Ascending aorta (tissue), 2 donors: ENCODE measurements at regions not wholly inside any gene's neighbourhood (a gene's known extent, or its start where the extent isn't known, plus 50 kb on each side); places are given as distances from the start of the nearest gene placed in this dataset.
"Not testable (repeated sequence)": the region's sequence is repeated elsewhere in the genome, so short reads cannot be mapped to it uniquely, and the experiment has no call there.

Experiments
- DNase-seq, 2 donors: peaks; one replicate each; pipeline ENCODE4 v3.0.0-alpha.2; 2019; ENCODE audit warnings: low spot score in 2 of 2
- H3K27ac ChIP-seq, 2 donors: fragments of 200-600 bp; sonication (generic); one replicate each; pipeline ENCODE4 v1.5.1; 2016 to 2017; ENCODE audit warnings: mild to moderate bottlenecking in 1 of 2
- H3K27me3 ChIP-seq: fragments of 200-600 bp; sonication (generic); one replicate; pipeline ENCODE4 v1.5.1; 2017
- H3K36me3 ChIP-seq, 2 donors: fragments of 200-600 bp; sonication (generic); one replicate each; pipeline ENCODE4 v1.5.1; 2016
- H3K4me1 ChIP-seq, 2 donors: fragments of 200-600 bp; sonication (generic); one replicate each; pipeline ENCODE4 v1.5.1; 2016 to 2017; ENCODE audit warnings: mild to moderate bottlenecking in 1 of 2
- H3K4me3 ChIP-seq, 2 donors: fragments of 200-600 bp; sonication (generic); one replicate each; pipeline ENCODE4 v1.5.1; 2016 to 2017; ENCODE audit warnings: mild to moderate bottlenecking in 1 of 2
- H3K9me3 ChIP-seq, 2 donors: fragments of 200-600 bp; sonication (generic); one replicate each; pipeline ENCODE4 v1.5.1; 2016
- CTCF ChIP-seq, 3 experiments: fragments of 200-600 bp in 2 of 3; fragments of 450-650 bp in 1 of 3; sonication (generic) in 2 of 3; IDR thresholded peaks; one replicate each; pipeline ENCODE4 v1.5.1; 2016 to 2019; ENCODE audit warnings: antibody characterized with exemption in 3 of 3, mild to moderate bottlenecking in 1 of 3, moderate library complexity in 1 of 3
- intact Hi-C: fragments of 100-400 bp; cut with DNase I; formaldehyde crosslinking; loops from one replicate; pipeline ENCODE4 v1.15.1; 2023

DNA sequence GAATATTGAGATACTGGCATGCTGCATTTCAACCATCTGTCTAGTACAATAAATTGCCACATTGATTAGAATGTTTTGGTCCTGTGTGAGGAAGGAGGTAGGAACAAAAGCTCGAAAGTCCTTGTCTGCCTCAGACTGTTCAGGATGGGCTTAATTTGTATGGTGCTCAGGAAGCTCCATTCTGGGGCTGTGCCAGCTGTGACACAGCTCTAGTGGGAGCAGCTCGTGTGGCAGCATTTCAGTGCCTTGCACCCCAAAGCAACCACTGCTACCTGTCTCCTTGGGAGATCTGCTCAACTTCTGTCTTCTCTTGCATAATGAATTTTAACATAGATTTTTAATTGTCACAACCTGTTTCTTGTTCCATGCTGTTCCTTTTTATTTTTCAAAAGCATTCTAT lies 144.4 kb upstream of the THUMPD2 start:
- no peak for DNase-seq
- intact Hi-C loops, result no loop called here
- Histone ChIP-seq H3K36me3 (no peaks in the 10 kb centered on the region), H3K4me1 (no peaks in the 10 kb centered on the region), H3K4me3 (no peak overlapping the region), H3K27ac (no peak overlapping the region), H3K9me3 (no peaks in the 10 kb centered on the region), H3K27me3 (no peaks in the 10 kb centered on the region)
- TF ChIP-seq CTCF (IDR thresholded peaks at IDR 0.05), result no peak

DNA sequence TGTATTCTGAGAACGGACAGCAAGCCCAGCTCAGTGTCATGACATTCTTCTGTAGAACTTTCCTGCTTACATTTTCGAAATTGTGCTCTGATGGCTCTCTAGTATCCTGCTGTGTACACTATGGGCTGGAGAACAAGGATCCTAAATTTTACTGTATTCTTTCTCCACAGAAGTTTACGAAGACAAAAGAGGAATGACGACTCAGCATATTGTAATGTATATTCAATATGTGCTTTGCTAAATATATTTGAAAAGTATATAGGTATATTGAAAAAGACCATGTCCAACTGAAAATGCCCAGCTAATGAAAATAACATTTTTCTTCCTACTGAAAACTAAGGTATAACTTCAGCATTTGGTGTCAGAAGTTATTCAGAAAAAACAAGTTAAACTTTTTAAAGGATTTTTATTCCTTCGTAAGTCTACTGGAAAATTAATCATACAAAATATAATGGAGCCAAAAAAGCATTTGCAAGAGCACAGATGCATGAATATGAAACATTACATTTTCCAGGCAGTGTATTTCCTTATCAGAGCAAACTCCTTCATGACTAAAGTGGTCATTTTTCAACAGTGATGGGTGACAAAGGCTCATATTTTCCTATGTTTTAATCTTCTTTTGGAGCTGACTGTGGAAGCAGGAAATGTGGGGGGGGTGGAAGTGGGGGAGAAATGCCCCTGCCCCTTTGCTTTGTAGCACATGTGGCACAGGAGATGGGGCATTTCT lies 143.8 kb upstream of the THUMPD2 start:
- H3K27me3 ChIP-seq, result no peaks in the 10 kb centered on the region
- H3K36me3 ChIP-seq, result no peaks in the 10 kb centered on the region
- no peak overlapping the region for H3K27ac ChIP-seq
- H3K4me1 ChIP-seq, result no peaks in the 10 kb centered on the region
- intact Hi-C loops, result no loop called here
- H3K9me3 ChIP-seq, result no peaks in the 10 kb centered on the region
- DNase-seq, result no peak
- TF ChIP-seq CTCF (IDR thresholded peaks at IDR 0.05), result no peak
- H3K4me3 ChIP-seq, result no peak overlapping the region

- Histone ChIP-seq H3K4me3 (no peak overlapping the region), H3K36me3 (no peaks in the 10 kb centered on the region), H3K9me3 (no peaks in the 10 kb centered on the region), H3K27ac (no peak overlapping the region), H3K4me1 (no peaks in the 10 kb centered on the region), H3K27me3 (no peaks in the 10 kb centered on the region)
- no peak for TF ChIP-seq CTCF (IDR thresholded peaks at IDR 0.05)
- DNase-seq, result no peak
- intact Hi-C loops, result no loop called here
Measured at GRCh38 chr2:39920307-39920801, 141.3 kb upstream of the THUMPD2 start.

DNA sequence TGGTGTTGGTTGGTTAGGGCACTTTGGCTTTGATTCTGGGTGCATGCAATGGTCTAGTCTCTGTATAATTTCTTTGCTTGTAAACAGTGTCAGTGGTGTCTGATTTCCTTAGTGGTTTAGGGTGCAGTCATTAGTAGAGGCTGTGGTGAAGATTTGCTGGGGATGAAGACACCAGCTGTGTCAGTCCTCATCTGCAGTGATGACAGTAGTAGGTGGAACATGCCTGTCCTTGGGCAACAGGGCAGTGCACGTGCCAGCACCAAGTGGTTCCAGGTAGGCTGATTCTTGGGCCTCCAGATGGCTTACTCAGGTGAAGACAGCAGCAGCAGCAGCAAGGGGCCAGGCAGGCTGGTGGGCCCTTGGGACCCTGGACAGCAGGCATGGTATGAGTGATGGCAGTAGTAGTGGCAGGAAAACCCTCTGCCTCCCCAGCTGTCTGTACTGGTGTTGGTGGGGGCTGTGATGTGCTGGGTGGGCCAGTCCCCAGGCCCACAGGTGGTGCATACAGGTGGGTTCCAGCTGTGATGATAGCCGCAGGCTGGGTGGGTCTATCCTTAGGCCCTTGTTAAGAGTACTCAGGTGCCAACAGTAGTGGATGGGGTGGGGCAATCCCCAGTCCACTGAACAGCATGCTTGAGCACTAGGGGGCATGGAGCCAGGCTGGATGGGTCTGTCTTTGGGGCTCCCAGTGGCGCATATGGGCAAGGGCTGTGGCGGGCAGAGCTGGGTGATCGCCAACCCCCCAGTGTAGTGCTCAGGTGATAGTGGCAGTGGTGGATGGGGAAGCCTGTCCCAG lies 140.7 kb upstream of the THUMPD2 start:
- Histone ChIP-seq H3K4me3 (no peak overlapping the region), H3K4me1 (no peaks in the 10 kb centered on the region), H3K27me3 (no peaks in the 10 kb centered on the region), H3K9me3 (no peaks in the 10 kb centered on the region), H3K27ac (no peak overlapping the region), H3K36me3 (no peaks in the 10 kb centered on the region)
- DNase-seq, result no peak
- intact Hi-C loops, result no loop called here
- no peak for TF ChIP-seq CTCF (IDR thresholded peaks at IDR 0.05)

GRCh38 chr2:39918886-39919285 lies 139.8 kb upstream of the THUMPD2 start:
- no peak for DNase-seq
- no peak for TF ChIP-seq CTCF (IDR thresholded peaks at IDR 0.05)
- Histone ChIP-seq H3K27me3 (no peaks in the 10 kb centered on the region), H3K27ac (no peak overlapping the region), H3K36me3 (no peaks in the 10 kb centered on the region), H3K4me1 (no peaks in the 10 kb centered on the region), H3K9me3 (no peaks in the 10 kb centered on the region), H3K4me3 (no peak overlapping the region)
- intact Hi-C loops, result no loop called here

- H3K4me3 ChIP-seq, H3K27ac ChIP-seq, H3K27me3 ChIP-seq, H3K9me3 ChIP-seq, intact Hi-C loops, H3K4me1 ChIP-seq, H3K36me3 ChIP-seq, DNase-seq: not testable (repeated sequence)
Measured at GRCh38 chr2:39917371-39917770, 138.3 kb upstream of the THUMPD2 start.
